ENCODE measurements at regions not wholly inside any gene's neighbourhood (a gene's known extent, or its start where the extent isn't known, plus 50 kb on each side); places are given as distances from the start of the nearest gene placed in this dataset.

DNA sequence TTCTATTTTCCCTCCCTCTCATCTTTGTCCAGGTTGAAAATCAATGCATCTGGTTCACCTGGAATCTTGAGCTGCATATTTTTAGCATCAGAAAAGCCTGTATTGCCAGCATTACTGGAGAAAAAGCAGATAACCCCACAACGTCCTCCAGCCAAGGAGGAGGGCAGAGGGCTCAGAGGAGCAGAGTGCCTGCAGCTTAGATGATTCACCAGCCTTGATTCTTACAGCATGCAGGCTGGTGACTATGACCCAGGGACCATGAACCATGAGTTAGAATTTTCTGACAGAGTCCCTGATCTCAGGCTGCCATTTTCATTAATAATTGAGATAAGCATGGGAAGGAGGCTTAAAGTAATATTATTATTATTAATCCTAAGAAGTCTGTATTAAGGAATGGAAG lies 278.2 kb downstream of the BRINP1 start:
- Mint-ChIP-seq H3K27me3 (no peaks in the 10 kb centered on the region), H3K4me3 (no peak overlapping the region), H3K4me1 (no peaks in the 10 kb centered on the region), H3K27ac (no peak overlapping the region), H3K9me3 (peaks cover 0 to 1% of the 10 kb centered on the region in 2 donors), H3K36me3 (no peaks in the 10 kb centered on the region)
- ATAC-seq (replicated peaks) (no peak), DNase-seq (no peak)

DNA sequence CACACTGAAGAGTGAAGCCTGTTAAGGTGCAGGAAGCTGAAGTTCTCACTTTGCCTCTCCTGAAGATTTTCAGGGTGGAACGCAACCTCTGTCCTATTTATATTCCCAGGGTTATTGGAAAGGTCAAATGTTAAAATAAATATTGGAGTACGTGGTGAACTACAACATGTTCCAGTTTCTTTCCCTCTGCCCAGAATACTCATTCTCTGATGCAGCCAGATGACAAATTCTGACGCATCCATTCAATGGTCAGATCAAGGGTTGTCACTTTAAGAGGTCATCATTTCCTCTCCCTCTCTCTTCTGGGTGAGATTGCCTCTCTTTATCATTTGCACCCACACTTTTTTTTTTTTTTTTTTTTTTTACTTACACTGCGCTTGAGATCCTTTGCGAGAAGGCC lies 277.1 kb downstream of the BRINP1 start:
- DNase-seq (no peak), ATAC-seq (replicated peaks) (no peak)
- H3K36me3 Mint-ChIP-seq, result no peaks in the 10 kb centered on the region
- no peaks in the 10 kb centered on the region for H3K4me1 Mint-ChIP-seq
- no peak overlapping the region for H3K27ac Mint-ChIP-seq
- no peaks in the 10 kb centered on the region for H3K27me3 Mint-ChIP-seq
- peaks cover 0 to 1% of the 10 kb centered on the region in 2 donors for H3K9me3 Mint-ChIP-seq
- no peak overlapping the region for H3K4me3 Mint-ChIP-seq

DNA sequence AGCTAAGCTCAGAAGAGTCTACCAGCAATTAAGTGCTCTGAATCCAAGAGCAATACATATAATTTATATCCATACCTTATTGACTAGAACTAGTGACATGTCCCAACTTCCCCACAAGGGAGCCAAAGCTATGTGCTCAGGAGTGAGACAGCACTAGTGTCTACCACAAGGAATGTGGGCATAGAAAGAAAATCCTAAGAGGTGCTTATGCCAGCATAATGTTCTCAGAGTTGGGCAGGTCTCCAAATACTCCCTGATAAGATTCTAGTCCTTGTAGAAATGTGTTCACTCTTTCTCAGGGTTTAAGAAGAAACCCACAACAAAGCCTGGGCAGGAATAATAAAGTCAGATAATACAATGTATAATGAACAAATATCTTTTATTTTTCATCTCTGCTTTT lies 275.1 kb downstream of the BRINP1 start:
- Mint-ChIP-seq H3K4me3 (no peak overlapping the region), H3K4me1 (no peaks in the 10 kb centered on the region), H3K36me3 (no peaks in the 10 kb centered on the region), H3K27me3 (no peaks in the 10 kb centered on the region), H3K9me3 (peaks cover 0 to 1% of the 10 kb centered on the region in 2 donors), H3K27ac (no peak overlapping the region)
- DNase-seq, result no peak
- ATAC-seq (replicated peaks), result no peak

DNA sequence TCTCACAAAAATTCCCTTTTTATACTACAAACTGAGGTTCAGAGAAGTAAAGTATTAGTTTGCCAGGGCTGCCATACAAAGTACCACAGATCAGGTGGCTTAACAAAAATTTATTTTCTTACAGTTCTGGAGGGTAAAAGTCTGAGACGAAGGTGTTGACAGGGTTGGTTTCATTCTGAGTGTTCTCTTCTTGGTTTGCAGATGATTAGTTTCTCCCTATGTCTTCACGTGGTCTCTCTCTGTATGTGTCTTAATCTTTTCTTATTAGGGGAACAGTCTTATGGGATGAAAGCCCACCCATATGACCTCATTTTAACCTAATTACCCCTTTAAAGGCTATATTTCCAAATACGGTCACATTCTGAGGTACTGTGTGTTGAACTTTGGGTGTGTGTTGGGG lies 274.2 kb downstream of the BRINP1 start:
- H3K27me3 Mint-ChIP-seq, result no peaks in the 10 kb centered on the region
- ATAC-seq (replicated peaks) (no peak), DNase-seq (no peak)
- H3K27ac Mint-ChIP-seq, result no peak overlapping the region
- H3K36me3 Mint-ChIP-seq, result no peaks in the 10 kb centered on the region
- H3K4me1 Mint-ChIP-seq, result no peaks in the 10 kb centered on the region
- H3K4me3 Mint-ChIP-seq, result no peak overlapping the region
- peaks cover 0 to 1% of the 10 kb centered on the region in 2 donors for H3K9me3 Mint-ChIP-seq

DNA sequence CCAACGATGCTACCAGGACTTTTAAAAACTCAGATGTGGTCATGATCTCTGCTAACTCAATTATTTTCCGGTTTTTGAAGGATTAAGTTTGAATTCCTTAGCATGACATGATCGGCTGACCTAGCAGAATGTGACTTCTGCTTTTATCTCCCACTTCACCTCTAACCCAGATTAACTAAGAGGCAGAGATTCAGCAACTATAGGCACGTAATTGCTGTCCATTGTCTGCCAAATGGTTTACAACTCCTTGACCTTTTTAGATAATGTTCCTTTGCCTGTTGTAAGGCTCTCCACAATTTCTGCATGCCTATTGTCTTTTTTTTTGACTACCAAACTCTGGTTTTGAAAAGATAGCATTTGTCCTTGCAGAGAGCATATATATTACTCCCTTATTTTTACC lies 268.2 kb downstream of the BRINP1 start:
- DNase-seq (no peak), ATAC-seq (replicated peaks) (no peak)
- Mint-ChIP-seq H3K9me3 (peaks cover 0 to 2% of the 10 kb centered on the region in 2 donors), H3K27me3 (no peaks in the 10 kb centered on the region), H3K27ac (no peak overlapping the region), H3K4me1 (no peaks in the 10 kb centered on the region), H3K36me3 (no peaks in the 10 kb centered on the region), H3K4me3 (no peak overlapping the region)

DNA sequence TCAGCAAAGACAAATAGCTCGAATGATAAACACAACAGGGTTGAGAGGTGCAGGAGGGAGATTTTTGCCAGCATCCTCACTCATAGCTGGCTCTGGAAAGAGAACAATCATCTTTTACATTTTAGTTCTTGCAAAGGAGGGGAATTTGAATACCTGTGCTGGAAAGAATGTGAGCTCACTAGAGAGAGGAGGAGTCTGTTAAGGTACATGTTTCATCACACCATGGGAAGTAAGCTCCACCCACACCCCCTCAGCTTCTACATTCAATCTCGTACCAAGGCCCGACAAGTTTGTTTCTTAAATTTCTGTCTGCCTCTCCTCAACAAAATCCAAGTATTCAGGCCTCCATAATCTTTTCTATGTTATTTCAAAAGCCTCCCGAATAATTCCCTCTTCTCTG lies 254.6 kb downstream of the BRINP1 start:
- Mint-ChIP-seq H3K4me3 (no peak overlapping the region), H3K27me3 (no peaks in the 10 kb centered on the region)

More for the DNA sequence above, 254.6 kb downstream of the BRINP1 start:
- Mint-ChIP-seq H3K4me1 (no peaks in the 10 kb centered on the region), H3K9me3 (peaks cover 0 to 2% of the 10 kb centered on the region in 2 donors), H3K36me3 (no peaks in the 10 kb centered on the region), H3K27ac (no peak overlapping the region)
- DNase-seq (no peak), ATAC-seq (replicated peaks) (no peak)
